Adrenal gland (tissue), 9 donors: ENCODE measurements at regions not wholly inside any gene's neighbourhood (a gene's known extent, or its start where the extent isn't known, plus 50 kb on each side); places are given as distances from the start of the nearest gene placed in this dataset.

ENCODE experiments used
- DNase-seq, 7 donors: peaks; one replicate each; pipeline ENCODE4 v3.0.0-alpha.2; 2019 to 2020
- H3K27ac ChIP-seq, 5 donors: fragments of 200-600 bp; sonication (generic) in 4 of 5; 1 replicate in 3 of 5; 2 replicates in 2 of 5; pipeline versions ENCODE4 v1.5.1 to v1.8.0; 2016 to 2020; ENCODE audit warnings: mild to moderate bottlenecking in 1 of 5
- H3K27me3 ChIP-seq: fragments of 200-600 bp; 2 replicates; pipeline ENCODE4 v1.8.0; 2021
- H3K36me3 ChIP-seq, 2 donors: fragments of 200-600 bp; replicated peaks in 1 of 2; 1 replicate in 1 of 2; 2 replicates in 1 of 2; pipeline versions ENCODE4 v1.5.1 to v1.8.0; 2018 to 2022
- H3K4me1 ChIP-seq, 2 donors: fragments of 200-600 bp; replicated peaks in 1 of 2; 1 replicate in 1 of 2; 2 replicates in 1 of 2; pipeline versions ENCODE4 v1.5.1 to v1.8.0; 2018 to 2021
- H3K4me3 ChIP-seq, 4 donors: fragments of 200-600 bp; sonication (generic) in 3 of 4; one replicate each; pipeline ENCODE4 v1.5.1; 2016 to 2018
- H3K9me3 ChIP-seq, 3 donors: fragments of 200-600 bp; sonication (generic) in 1 of 3; replicated peaks in 1 of 3; 1 replicate in 2 of 3; 2 replicates in 1 of 3; pipeline versions ENCODE4 v1.5.1 to v1.8.0; 2016 to 2021
- CTCF ChIP-seq, 6 experiments: fragments of 450-650 bp in 4 of 6; fragments of 200-600 bp in 2 of 6; sonication (generic) in 1 of 6; IDR thresholded peaks; 1 replicate in 5 of 6; 2 replicates in 1 of 6; pipeline versions ENCODE4 v1.5.1 to v1.8.0; 2016 to 2021; ENCODE audit warnings: antibody characterized with exemption in 6 of 6, mild to moderate bottlenecking in 2 of 6, moderate library complexity in 1 of 6
- POLR2A ChIP-seq, 2 donors: fragments of 450-650 bp; IDR thresholded peaks; one replicate each; pipeline ENCODE4 v1.6.1; 2017; ENCODE audit warnings: antibody characterized with exemption in 2 of 2, mild to moderate bottlenecking in 2 of 2, moderate library complexity in 1 of 2
- WGBS, 4 donors: extraction: QIAGEN DNeasy Blood & Tissue Kit in 2 of 4; methylation state at CpG; one replicate each; pipeline versions ENCODE4 v1.1.5 to v1.1.7; 2013 to 2017; 5-methylcytosine and 5-hydroxymethylcytosine counted together
- intact Hi-C, 2 donors: fragments of 100-400 bp; cut with DNase I; formaldehyde crosslinking; loops; one replicate each; pipeline versions ENCODE4 v1.14.1 to v1.15.0; 2022 to 2023
- donor health status: healthy with polysubstance abuse.
- donor health status: Bipolar disorder and iron deficiency.
- donor health status: DM: yes; HTN: yes; CAD: no.
- donor health status: DM: no; HTN: no; CAD: no.
- donor health status: DM: no; HTN: no; CAD: no.

- intact Hi-C loops, result no loop called here
- Histone ChIP-seq H3K27me3 (no peaks in the 10 kb centered on the region), H3K36me3 (no peaks in the 10 kb centered on the region), H3K4me3 (no peak overlapping the region), H3K4me1 (no peaks in the 10 kb centered on the region), H3K9me3 (no peaks in the 10 kb centered on the region), H3K27ac (no peak overlapping the region)
- TF ChIP-seq POLR2A (IDR thresholded peaks at IDR 0.05), result no peak
- no peak for TF ChIP-seq CTCF (IDR thresholded peaks at IDR 0.05)
- WGBS, 4 donors, result 92 to 94% (median 93%) methylated on average over 9 to 10 of the region's 10 CpGs
- no peak for DNase-seq
Measured at GRCh38 chr6:165793287-165793825, 130.3 kb upstream of the PDE10A start.

GRCh38 chr6:165791876-165792437, 128.9 kb upstream of the PDE10A start:
- Histone ChIP-seq H3K9me3 (no peaks in the 10 kb centered on the region), H3K27ac (no peak overlapping the region), H3K27me3 (no peaks in the 10 kb centered on the region), H3K4me1 (no peaks in the 10 kb centered on the region), H3K4me3 (no peak overlapping the region), H3K36me3 (no peaks in the 10 kb centered on the region)
- WGBS, 4 donors, result 91 to 97% (median 93%) methylated on average over 14 to 24 of the region's 24 CpGs
- intact Hi-C loops, result no loop called here
- no peak for DNase-seq
- TF ChIP-seq CTCF (IDR thresholded peaks at IDR 0.05) (no peak), POLR2A (IDR thresholded peaks at IDR 0.05) (no peak)

GRCh38 chr6:165791306-165791705, 128.3 kb upstream of the PDE10A start:
- intact Hi-C loops, result no loop called here
- TF ChIP-seq POLR2A (IDR thresholded peaks at IDR 0.05) (no peak), CTCF (IDR thresholded peaks at IDR 0.05) (no peak)
- Histone ChIP-seq H3K4me3 (no peak overlapping the region), H3K4me1 (no peaks in the 10 kb centered on the region), H3K36me3 (no peaks in the 10 kb centered on the region), H3K9me3 (no peaks in the 10 kb centered on the region), H3K27me3 (no peaks in the 10 kb centered on the region), H3K27ac (no peak overlapping the region)
- no peak for DNase-seq
- whole genome bisulfite sequencing, 4 donors, result 83 to 95% (median 90%) methylated on average over 9 of the region's 9 CpGs

- WGBS, 4 donors, result 74 to 93% (median 79%) methylated on average over 3 of the region's 3 CpGs
- Histone ChIP-seq H3K36me3 (no peaks in the 10 kb centered on the region), H3K27ac (no peak overlapping the region), H3K4me3 (no peak overlapping the region), H3K9me3 (no peaks in the 10 kb centered on the region), H3K27me3 (no peaks in the 10 kb centered on the region), H3K4me1 (no peaks in the 10 kb centered on the region)
- intact Hi-C loops, result no loop called here
- no peak for TF ChIP-seq POLR2A (IDR thresholded peaks at IDR 0.05)
- no peak for TF ChIP-seq CTCF (IDR thresholded peaks at IDR 0.05)
- no peak for DNase-seq
Measured at GRCh38 chr6:165782812-165783211, 119.8 kb upstream of the PDE10A start.
